ENCODE measurements at regions not wholly inside any gene's neighbourhood (a gene's known extent, or its start where the extent isn't known, plus 50 kb on each side); places are given as distances from the start of the nearest gene placed in this dataset.

DNA sequence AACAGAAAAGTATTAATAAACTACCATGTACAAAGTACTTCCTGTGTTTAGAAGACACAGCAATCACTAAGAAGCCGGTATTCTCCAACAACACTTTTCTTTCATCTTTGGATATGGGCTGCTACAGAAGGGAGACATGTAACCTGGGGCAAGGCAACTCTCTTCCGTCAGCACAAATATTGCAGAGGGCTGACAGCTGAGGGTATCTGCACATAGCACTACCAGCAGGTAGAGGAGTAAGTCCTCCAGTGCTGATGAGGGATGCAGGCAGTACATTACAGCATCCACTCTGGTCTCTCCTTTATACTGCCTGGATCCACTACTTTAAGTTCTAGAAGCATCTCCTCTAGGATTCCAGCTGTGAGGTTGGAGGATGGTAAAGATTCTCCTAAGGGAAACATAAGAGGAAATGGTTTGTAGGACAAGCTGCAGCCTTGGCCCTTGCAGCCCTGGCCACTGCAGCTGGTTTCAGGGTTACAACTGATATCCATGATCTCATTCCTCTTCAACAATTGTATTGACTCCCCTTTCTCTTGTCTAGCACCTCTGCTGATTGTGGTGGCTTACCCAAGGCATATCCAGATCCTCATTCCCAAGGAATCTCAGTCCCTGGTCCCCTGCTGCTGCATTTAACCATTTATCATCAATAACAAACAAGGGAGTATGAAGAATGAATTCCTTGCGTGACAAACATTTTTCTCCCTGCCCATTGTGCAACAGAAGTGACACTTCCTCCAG lies 110.7 kb upstream of the ADGRF1 start:
- intact Hi-C loops (cut with DNase I) = no loop called here
- no peak for DNase-seq

- DNase-seq = no peak
- intact Hi-C loops (cut with DNase I) = no loop called here
Observed at GRCh38 chr6:47151232-47151898, 109.2 kb upstream of the ADGRF1 start.

DNA sequence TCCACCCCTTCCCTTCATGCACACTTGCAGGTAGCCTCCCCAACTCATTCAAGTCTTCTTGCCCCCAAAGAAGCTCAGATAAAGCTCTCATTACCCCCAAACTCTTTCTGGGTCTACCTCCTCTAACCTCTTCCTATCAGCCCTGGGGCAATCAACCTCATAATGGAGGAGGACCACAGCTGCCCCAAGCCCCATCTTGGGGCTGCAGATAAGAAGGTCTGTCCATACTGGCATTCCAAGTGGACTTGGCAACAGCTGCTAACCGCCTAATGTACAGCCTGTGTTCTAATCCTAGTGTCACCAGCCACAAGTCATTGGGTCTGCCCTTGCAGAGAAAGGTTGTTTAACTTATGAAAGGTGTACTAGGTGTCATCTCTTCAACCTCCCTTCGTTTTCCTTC lies 107.4 kb upstream of the ADGRF1 start:
- DNase-seq = no peak
- intact Hi-C loops (cut with DNase I) = no loop called here

- intact Hi-C loops (cut with DNase I) = no loop called here
- no peak for DNase-seq
Observed at GRCh38 chr6:47149066-47149465, 106.9 kb upstream of the ADGRF1 start.

DNA sequence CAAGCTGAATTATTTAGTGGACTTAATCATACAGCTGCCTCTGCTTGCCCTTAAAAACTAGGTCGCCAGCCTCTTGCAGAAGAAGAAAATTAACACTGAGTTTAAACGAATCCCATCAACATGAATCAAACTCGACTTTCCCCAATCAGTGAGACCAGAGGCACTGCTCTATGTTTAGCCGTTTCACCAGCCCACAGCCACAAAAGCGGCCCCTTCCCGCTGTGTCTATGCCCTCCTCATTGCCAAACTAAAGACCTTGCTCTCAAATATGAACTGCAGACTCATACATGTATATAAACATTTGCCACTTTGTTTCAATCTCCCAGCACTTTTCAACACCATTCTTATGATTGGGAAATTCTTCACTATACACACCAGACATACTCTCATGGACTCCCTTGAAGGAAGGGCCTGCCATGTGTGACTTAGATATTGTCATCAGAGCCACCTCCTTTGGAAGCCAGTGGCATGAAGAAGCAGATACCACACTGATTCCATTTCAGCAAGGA lies 105.8 kb upstream of the ADGRF1 start:
- no peak for DNase-seq
- intact Hi-C loops (cut with DNase I) = no loop called here

DNA sequence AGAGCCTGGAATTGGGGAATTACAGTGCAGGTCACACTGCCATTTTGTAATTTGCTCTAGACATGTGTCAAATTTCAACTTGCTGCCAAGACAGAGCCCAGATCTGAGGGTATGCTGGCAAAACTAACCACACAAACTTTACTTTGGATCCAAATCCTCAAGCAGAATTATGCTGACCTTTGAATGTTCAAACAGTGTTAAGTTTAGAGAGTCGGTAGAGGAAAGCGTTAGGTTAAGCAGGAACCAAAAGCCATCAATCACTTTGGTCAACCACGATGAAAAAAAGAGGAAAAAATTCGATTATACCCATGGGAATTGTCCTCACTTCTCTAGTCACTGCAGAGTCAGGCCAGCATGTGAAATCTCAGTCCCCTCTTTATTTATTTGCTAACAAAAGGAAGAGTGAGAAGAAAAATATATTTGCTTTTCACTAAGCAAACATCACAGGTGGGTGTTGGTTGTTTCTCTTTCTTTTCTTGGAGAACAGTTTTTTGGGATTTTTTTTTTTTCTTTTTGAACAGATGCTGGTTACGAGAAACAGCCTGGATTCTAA lies 105.1 kb upstream of the ADGRF1 start:
- DNase-seq = no peak
- intact Hi-C loops (cut with DNase I) = no loop called here

DNA sequence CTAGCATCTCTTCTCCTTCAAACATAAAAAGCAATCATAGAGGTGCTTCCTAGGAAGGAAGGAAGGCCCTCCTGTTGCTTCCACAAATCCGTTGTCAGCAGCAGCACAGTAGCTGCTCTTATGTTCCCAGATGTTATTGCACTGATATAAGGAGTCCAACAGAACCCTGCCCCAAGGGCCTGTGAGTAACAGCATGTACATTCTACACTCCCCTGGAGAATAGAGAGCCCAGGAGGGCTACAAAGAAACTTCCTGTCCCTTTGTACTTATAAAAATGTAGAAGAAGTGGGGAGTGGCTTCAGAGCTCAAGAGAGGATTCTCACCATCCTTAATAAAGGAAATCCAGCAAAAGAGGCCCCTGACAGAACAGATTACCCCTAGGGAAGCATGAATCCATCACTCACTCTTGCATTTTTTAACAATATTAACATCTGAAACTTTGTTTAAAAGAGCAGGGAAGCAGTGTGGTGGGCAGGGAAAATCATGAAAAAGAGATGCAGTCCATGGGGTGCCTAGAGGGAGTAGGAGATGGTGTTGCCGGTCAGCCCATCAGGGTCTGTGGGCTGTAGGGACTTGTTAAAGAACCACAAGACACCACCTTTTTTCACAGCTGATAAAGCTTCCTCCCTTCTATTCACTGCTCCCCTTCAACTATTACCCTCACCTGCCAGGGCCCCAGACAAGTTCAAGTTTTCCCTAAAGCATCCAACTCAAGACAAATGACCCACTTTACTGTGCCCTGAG lies 104.5 kb upstream of the ADGRF1 start:
- intact Hi-C loops (cut with DNase I) = no loop called here
- DNase-seq = no peak

DNA sequence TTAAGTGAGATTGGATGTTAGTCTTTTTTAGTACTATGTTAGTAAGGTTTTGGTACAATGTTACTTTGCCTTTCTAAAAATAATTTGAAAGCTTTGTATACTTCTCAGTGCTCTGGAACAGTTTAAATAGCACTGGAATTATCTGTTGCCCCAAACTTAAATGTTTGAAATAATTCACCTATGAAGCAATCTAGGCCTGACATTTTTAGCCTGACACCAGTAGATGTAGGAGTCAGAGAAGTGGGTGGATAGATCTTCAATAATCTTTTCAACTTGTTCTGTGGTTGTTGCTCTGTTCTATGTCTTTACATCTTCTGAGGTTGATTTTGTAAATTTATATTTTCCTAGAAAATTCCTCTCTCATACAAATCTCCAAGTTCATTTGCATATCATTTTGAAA lies 103.1 kb upstream of the ADGRF1 start:
- intact Hi-C loops (cut with DNase I) = no loop called here
- DNase-seq = no peak

DNA sequence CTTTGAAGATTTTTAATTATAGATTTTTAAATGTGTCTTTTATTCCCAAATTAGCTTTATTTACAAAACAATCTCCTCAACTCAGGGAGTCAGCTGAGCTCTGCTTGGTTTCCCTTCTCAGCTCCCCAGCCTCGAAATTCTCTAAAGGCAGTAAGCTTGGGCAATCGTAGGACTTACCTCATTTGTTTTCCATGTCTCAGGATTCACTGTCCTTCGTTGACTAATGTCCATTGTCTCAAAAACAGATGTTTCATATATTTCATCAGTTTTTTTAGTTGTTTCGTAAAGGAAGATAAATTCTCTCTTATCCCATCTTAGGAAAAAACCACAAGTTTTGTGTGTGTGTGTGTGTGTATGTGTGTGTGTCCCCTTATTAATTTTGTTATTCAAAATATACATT lies 102.2 kb upstream of the ADGRF1 start:
- intact Hi-C loops (cut with DNase I) = no loop called here
- DNase-seq = no peak

DNA sequence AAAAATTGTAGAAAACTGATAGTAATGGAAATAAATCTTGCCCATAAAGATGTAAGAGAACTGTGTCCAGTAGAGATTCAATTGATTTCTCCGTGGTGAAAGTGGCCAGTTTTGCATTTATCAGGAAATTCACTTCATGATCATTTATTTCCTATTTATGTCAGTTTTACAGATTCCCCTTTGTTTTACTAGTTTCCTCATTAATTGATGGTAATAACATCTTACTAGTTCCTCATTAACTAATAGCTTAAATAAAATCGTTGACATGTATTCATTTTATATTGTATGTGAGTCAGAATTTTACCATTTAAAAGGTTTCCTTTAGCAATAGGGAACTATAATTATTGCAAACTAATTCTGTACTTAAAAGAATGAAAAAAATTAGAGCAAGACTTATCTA lies 99.8 kb upstream of the ADGRF1 start:
- intact Hi-C loops (cut with DNase I) = no loop called here
- no peak for DNase-seq

GRCh38 chr6:47141171-47141570 lies 99.0 kb upstream of the ADGRF1 start:
- intact Hi-C loops (cut with DNase I) = no loop called here
- DNase-seq = no peak

- intact Hi-C loops (cut with DNase I) = no loop called here
- no peak for DNase-seq
Observed at GRCh38 chr6:47138046-47138445, 95.9 kb upstream of the ADGRF1 start.

GRCh38 chr6:47137073-47137472 lies 94.9 kb upstream of the ADGRF1 start:
- DNase-seq = no peak
- intact Hi-C loops (cut with DNase I) = no loop called here

DNA sequence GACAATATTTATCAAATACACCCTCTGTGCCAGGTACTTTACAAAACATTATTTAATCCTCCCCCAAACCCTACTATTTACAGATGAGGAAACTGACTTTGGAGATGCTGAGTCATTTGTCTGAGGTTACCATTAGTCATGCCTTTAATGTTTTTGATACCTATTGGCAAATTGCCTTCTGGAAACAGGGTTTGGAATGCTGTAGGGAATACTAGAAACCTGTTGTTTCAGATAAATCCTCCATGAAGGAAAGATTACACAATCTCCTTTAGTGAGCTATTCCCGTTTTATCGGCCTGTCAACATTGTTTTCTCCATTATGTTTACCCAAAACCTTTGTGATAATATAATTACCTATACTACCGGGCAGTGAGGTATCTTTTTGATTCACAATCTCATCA lies 93.6 kb upstream of the ADGRF1 start:
- intact Hi-C loops (cut with DNase I) = no loop called here
- no peak for DNase-seq

DNA sequence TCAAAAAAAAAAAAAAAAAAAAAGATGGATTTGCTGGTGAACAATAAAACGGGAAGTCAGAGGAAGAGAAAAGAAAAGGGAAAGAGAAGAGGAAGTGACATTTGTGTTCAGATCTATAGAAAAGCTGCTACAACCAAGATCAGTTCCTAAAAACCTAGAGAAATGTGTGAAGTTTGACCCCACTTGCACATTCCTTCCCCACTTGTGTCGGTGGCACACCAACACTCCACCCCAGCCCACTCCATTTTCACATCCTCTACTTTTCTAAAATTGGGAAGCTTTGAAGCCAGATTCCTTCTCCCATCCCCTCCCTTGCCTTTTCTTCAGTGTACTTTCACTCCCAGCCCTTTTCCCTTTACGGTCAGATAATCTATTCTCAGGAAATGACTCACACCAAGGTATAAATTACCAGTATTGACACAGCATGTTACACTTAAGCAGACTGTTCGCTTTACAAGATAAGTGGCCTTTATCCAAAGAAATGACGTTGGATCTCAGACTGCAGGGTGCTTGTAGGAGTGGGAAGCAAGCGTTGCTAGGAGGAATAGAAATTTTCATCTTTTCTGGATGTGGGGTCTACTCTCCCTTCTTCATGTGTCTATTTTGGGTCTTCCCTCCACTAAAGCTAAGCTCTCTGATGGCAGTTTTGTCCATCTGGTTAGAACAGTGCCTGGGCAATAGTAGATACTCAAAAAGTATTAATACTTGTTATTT lies 92.5 kb upstream of the ADGRF1 start:
- DNase-seq = no peak
- intact Hi-C loops (cut with DNase I) = no loop called here

- no peak for DNase-seq
- intact Hi-C loops (cut with DNase I) = no loop called here
Observed at GRCh38 chr6:47133230-47134000, 91.3 kb upstream of the ADGRF1 start.

DNA sequence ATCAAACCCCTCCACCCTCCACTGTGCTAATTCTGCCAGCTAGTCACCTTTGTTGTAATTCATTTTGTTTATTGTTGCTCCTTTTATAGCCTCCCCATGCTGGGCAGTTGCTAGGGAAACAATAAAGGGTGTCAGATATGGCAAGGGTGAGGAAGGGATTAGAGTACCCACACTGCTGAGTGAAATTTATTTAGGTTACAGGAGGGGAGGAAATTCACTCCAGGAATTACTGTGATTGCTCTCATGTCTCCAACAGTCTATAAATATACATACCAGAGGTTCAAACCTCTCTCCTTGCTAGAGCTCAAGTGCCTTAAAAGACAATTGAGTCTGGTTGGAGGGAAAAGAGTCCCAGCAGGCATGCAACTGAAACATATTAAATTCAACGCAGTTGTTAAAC lies 90.6 kb upstream of the ADGRF1 start:
- no peak for DNase-seq
- intact Hi-C loops (cut with DNase I) = no loop called here

DNA sequence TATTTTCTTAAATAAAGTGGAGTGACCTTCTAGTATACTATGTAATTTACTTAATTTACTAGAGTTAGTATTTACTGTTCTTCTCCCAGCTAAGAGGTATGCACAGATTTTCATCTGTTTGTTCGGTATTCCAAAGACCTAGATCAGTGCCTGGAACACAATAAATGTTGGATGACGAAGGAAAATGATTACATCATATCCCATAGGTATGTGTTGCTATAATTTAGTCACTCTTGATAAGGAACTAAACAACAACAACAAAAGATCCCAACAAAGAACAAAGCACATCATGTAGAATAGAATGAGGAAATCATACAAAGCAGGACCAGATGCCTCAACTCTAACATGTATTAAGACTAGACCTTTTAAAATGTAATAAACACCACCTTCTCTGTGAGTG lies 89.6 kb upstream of the ADGRF1 start:
- no peak for DNase-seq
- intact Hi-C loops (cut with DNase I) = no loop called here

GRCh38 chr6:47130086-47130485 lies 88.0 kb upstream of the ADGRF1 start:
- DNase-seq = no peak
- intact Hi-C loops (cut with DNase I) = no loop called here

GRCh38 chr6:47129129-47129528 lies 87.0 kb upstream of the ADGRF1 start:
- DNase-seq = no peak

More at GRCh38 chr6:47129129-47129528, 87.0 kb upstream of the ADGRF1 start:
- intact Hi-C loops (cut with DNase I) = no loop called here
